GM12874 (cell line): ENCODE measurements at regions not wholly inside any gene's neighbourhood (a gene's known extent, or its start where the extent isn't known, plus 50 kb on each side); places are given as distances from the start of the nearest gene placed in this dataset.

Experiments
- TF ChIP-seq, protein P1 (sequence below): IDR thresholded peaks from 2 replicates; pipeline ENCODE4 v1.5.1; 2011; ENCODE audit warnings: low read depth, mild to moderate bottlenecking, control low read depth, low read length, moderate library complexity; ENCODE audit not compliant: insufficient read depth

DNA sequence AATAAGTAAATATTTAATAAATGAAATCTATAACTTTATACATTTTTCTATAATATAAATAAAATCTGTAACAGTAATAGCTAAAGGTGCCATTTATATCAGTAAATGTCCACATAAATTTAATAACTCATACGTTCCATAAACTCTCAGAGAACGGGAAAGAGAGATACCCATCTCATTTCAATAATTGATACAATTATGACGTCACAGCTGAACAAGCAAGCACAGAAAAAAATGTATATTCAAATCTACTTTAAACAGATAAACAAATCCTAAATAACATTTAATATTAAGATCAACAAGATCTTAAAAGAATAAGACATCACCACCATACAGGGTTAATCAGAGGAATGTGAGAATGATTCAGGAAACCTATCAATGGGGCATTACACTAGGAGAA lies 1136.5 kb downstream of the TBC1D22A start:
- TF ChIP-seq, protein P1, sequence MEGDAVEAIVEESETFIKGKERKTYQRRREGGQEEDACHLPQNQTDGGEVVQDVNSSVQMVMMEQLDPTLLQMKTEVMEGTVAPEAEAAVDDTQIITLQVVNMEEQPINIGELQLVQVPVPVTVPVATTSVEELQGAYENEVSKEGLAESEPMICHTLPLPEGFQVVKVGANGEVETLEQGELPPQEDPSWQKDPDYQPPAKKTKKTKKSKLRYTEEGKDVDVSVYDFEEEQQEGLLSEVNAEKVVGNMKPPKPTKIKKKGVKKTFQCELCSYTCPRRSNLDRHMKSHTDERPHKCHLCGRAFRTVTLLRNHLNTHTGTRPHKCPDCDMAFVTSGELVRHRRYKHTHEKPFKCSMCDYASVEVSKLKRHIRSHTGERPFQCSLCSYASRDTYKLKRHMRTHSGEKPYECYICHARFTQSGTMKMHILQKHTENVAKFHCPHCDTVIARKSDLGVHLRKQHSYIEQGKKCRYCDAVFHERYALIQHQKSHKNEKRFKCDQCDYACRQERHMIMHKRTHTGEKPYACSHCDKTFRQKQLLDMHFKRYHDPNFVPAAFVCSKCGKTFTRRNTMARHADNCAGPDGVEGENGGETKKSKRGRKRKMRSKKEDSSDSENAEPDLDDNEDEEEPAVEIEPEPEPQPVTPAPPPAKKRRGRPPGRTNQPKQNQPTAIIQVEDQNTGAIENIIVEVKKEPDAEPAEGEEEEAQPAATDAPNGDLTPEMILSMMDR = no peak

DNA sequence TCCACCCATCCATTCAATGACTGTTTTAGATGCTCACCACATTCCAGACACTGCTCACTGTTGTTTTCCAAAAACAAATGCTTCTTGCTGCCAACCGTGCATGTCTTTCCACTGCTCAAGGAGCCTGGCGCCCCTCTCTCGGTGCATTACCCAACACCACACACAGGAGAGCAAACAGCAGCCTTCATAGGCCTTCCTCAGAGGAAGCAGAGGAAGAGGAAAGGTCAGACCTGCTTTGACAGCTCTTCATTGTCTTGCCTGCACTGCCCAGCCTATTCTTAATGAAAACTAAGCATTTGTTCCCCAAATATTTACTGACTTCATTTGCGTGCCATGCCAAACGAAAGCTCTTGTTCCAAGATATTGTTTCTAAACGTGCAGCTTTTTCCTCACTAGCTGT lies 1129.2 kb downstream of the TBC1D22A start:
- TF ChIP-seq, protein P1 = no peak

DNA sequence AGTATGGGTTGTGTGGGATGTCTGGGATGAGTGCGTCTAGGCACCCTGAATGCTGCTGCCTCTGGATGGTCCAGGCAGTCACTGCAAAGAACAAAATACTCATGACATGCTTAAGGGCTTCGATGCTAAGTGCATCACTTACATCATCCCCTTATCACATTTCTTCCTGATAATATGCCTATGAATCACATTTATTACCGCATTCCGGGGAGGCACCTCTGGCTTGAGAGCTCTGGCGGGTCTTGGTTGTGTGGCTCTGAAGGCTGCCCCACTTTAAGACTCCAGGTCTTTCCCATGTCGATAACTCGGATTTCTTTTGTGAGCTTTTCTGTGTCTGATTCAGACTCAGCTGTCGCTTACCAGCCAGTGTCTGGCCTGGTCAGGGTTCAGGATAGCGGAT lies 1126.4 kb downstream of the TBC1D22A start:
- TF ChIP-seq, protein P1 = no peak

DNA sequence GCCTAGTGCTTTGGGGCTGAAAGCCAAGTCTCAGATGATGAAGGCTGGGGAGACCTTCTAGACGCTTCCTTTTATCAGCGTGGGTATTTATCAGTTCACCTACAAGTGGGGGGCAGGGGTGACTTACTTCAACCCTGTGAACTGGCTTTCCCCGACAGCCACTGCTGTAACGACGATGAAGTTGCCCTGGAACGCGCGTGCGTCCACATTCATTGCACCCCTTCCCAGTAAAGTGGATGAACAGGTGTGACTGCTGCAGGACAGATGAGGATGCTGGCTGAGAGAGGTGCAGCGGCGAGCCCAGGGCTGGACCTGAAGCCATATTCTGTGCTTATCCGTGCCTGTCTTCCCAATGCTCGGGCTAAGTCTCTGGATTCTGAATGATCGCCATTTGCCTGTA lies 1122.3 kb downstream of the TBC1D22A start:
- TF ChIP-seq, protein P1 = no peak

DNA sequence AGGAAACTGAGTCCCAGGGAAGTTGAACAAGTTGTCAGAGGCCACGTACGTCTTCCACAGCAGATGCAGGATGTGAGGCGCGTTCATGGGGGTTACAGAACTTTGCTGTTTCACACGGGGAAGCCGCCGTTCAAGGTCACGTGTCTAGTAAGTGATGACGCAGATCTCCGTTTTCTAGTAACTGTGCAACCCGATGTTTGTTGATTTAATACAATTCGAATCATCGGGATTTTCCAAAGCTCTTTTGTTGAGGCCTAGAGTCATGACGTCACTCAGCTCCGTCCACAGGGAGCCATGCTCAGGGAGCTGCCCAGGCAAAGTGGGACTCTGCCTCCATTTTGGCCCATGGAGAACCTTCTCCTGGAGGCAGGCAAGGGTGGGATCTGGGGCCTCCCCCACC lies 1121.8 kb downstream of the TBC1D22A start:
- TF ChIP-seq, protein P1 = no peak

DNA sequence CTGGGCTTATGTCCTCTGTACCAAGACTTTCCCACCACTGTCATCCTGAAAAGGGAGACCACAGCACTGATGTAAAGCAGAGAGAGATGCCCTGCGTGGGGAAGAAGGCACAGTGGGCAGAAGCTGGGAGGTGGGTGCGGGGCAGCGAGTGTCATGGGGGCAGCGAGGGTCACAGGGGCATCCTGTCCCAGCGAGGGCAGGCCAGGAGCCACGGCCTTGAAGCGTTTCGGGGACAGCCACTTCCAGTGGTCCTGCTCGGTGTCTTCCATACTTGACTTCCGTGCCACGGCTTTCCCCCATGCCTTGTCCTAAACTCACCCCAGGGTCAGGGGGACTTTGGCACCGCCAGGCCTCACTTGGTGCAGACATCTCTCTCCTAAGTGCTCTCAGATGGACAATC lies 1121.3 kb downstream of the TBC1D22A start:
- TF ChIP-seq, protein P1 = no peak

DNA sequence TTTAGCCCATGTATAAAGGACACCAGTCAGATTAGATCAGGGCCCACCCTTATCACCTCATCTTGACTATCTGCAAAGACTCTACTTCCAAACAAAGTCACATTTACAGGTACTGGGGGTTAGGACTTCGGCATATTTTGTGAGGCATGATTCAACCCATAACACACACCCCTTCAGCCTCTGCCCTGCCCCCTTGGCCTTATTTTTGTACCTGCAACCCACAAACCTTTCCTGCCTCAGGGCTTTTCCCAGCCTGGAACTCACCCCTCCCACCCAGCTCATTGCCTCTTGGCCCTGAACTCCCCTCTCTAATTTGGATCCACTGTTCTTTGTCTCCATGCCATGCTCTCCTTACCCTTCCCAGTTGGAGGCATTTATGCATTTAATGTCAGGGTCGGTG lies 1116.9 kb downstream of the TBC1D22A start:
- TF ChIP-seq, protein P1 = no peak

DNA sequence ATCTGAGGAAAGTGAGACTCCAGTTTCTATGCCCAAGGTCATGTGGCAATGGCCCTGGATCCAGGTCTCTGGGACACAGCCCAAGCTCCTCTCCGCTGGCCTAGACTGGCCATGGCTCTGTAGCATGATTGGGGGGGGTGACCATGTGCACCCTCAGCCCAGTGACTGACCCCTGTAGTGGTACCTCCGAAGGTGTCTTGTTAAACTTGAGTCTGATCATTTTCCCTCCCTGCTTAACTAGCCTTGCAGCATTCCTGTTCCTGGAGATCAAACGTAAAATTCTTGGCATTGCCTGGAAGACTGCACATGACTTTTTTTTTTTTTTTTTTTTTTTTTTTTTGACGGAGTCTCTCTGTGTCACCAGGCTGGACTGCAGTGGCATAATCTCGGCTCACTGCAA lies 1116.0 kb downstream of the TBC1D22A start:
- TF ChIP-seq, protein P1 = no peak
